Occipital lobe (tissue), 1 donor: ENCODE measurements at regions not wholly inside any gene's neighbourhood (a gene's known extent, or its start where the extent isn't known, plus 50 kb on each side); places are given as distances from the start of the nearest gene placed in this dataset.
"Not testable (repeated sequence)": the region's sequence is repeated elsewhere in the genome, so short reads cannot be mapped to it uniquely, and the experiment has no call there.

Source experiments
- DNase-seq: peaks from one replicate; lab custom pipeline; 2025; lab: John Stamatoyannopoulos, UW

- DNase-seq, result no peak
These were observed 220.7 kb downstream of the NDUFA10 start for GRCh38 chr2:239804161-239805042.

- no peak for DNase-seq
These were observed 221.4 kb downstream of the NDUFA10 start for GRCh38 chr2:239803766-239804115.

GRCh38 chr2:239803102-239803765 is 221.9 kb downstream of the NDUFA10 start:
- DNase-seq, result no peak

GRCh38 chr2:239802185-239802649 is 222.9 kb downstream of the NDUFA10 start:
- DNase-seq, result no peak

- no peak for DNase-seq
These were observed 223.5 kb downstream of the NDUFA10 start for GRCh38 chr2:239801404-239802184.

- DNase-seq, result no peak
These were observed 224.3 kb downstream of the NDUFA10 start for GRCh38 chr2:239800785-239801386.

GRCh38 chr2:239797316-239797715 is 227.8 kb downstream of the NDUFA10 start:
- no peak for DNase-seq

GRCh38 chr2:239795761-239796160 is 229.4 kb downstream of the NDUFA10 start:
- not testable (repeated sequence) for DNase-seq

- no peak for DNase-seq
These were observed 231.3 kb downstream of the NDUFA10 start for GRCh38 chr2:239793836-239794235.

GRCh38 chr2:239793086-239793485 is 232.1 kb downstream of the NDUFA10 start:
- DNase-seq, result no peak

- DNase-seq, result no peak
These were observed 232.6 kb downstream of the NDUFA10 start for GRCh38 chr2:239792405-239793084.

GRCh38 chr2:239791526-239792404 is 233.4 kb downstream of the NDUFA10 start:
- no peak for DNase-seq

GRCh38 chr2:239790721-239791120 is 234.4 kb downstream of the NDUFA10 start:
- no peak for DNase-seq

GRCh38 chr2:239790313-239790712 is 234.8 kb downstream of the NDUFA10 start:
- no peak for DNase-seq

- DNase-seq, result no peak
These were observed 235.4 kb downstream of the NDUFA10 start for GRCh38 chr2:239789711-239790110.

- DNase-seq, result no peak
These were observed 236.5 kb downstream of the NDUFA10 start for GRCh38 chr2:239788576-239789098.

- no peak for DNase-seq
These were observed 237.5 kb downstream of the NDUFA10 start for GRCh38 chr2:239787538-239788050.

GRCh38 chr2:239786791-239787190 is 238.4 kb downstream of the NDUFA10 start:
- DNase-seq, result no peak

GRCh38 chr2:239781454-239781853 is 243.7 kb downstream of the NDUFA10 start:
- no peak for DNase-seq
